ENCODE measurements at regions not wholly inside any gene's neighbourhood (a gene's known extent, or its start where the extent isn't known, plus 50 kb on each side); places are given as distances from the start of the nearest gene placed in this dataset.

DNA sequence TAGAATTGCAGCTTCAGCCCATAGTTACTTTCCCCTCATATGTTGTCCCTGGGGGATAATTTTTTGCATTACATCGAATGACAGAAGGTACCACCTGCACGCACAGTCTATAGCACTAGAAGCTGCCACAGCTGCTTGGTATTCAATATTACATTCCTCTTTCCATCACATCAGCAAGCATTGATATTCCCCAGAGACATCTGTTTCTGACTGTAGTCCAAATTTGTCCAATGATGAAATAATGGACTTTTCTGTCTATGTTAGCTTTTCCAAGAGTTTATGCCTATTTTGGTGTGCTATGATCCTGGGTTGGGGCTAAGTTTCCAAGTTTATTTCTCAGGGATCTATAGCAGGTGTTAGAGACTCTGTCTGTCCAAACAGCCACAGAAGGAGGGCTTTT lies 335.4 kb downstream of the LRIG3 start:
- H3K4me3 ChIP-seq (replicated peaks; ENCODE audit: insufficient read depth, low read length), result no peak overlapping the region
- TF ChIP-seq, protein P1, sequence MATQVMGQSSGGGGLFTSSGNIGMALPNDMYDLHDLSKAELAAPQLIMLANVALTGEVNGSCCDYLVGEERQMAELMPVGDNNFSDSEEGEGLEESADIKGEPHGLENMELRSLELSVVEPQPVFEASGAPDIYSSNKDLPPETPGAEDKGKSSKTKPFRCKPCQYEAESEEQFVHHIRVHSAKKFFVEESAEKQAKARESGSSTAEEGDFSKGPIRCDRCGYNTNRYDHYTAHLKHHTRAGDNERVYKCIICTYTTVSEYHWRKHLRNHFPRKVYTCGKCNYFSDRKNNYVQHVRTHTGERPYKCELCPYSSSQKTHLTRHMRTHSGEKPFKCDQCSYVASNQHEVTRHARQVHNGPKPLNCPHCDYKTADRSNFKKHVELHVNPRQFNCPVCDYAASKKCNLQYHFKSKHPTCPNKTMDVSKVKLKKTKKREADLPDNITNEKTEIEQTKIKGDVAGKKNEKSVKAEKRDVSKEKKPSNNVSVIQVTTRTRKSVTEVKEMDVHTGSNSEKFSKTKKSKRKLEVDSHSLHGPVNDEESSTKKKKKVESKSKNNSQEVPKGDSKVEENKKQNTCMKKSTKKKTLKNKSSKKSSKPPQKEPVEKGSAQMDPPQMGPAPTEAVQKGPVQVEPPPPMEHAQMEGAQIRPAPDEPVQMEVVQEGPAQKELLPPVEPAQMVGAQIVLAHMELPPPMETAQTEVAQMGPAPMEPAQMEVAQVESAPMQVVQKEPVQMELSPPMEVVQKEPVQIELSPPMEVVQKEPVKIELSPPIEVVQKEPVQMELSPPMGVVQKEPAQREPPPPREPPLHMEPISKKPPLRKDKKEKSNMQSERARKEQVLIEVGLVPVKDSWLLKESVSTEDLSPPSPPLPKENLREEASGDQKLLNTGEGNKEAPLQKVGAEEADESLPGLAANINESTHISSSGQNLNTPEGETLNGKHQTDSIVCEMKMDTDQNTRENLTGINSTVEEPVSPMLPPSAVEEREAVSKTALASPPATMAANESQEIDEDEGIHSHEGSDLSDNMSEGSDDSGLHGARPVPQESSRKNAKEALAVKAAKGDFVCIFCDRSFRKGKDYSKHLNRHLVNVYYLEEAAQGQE (IDR thresholded peaks at IDR 0.05; ENCODE audit: insufficient replicate concordance, low read depth), result no peak
- TF ChIP-seq GABPA (IDR thresholded peaks at IDR 0.05; ENCODE audit: low read depth) (no peak), POLR2AphosphoS5 (IDR thresholded peaks at IDR 0.05; ENCODE audit: low read depth) (no peak), SPI1 (IDR thresholded peaks at IDR 0.05; ENCODE audit: borderline replicate concordance, low read depth) (no peak)
- TF ChIP-seq, protein P2, sequence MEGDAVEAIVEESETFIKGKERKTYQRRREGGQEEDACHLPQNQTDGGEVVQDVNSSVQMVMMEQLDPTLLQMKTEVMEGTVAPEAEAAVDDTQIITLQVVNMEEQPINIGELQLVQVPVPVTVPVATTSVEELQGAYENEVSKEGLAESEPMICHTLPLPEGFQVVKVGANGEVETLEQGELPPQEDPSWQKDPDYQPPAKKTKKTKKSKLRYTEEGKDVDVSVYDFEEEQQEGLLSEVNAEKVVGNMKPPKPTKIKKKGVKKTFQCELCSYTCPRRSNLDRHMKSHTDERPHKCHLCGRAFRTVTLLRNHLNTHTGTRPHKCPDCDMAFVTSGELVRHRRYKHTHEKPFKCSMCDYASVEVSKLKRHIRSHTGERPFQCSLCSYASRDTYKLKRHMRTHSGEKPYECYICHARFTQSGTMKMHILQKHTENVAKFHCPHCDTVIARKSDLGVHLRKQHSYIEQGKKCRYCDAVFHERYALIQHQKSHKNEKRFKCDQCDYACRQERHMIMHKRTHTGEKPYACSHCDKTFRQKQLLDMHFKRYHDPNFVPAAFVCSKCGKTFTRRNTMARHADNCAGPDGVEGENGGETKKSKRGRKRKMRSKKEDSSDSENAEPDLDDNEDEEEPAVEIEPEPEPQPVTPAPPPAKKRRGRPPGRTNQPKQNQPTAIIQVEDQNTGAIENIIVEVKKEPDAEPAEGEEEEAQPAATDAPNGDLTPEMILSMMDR (IDR thresholded peaks at IDR 0.05; ENCODE audit: insufficient read depth, low read length), result no peak
- H3K27ac ChIP-seq (replicated peaks), result no peak overlapping the region
- no peaks in the 10 kb centered on the region for H3K27me3 ChIP-seq (ENCODE audit: insufficient read depth, poor library complexity, severe bottlenecking)
- no peak for DNase-seq (ENCODE audit: low read depth in 1 of 2, low spot score in 1 of 2)

DNA sequence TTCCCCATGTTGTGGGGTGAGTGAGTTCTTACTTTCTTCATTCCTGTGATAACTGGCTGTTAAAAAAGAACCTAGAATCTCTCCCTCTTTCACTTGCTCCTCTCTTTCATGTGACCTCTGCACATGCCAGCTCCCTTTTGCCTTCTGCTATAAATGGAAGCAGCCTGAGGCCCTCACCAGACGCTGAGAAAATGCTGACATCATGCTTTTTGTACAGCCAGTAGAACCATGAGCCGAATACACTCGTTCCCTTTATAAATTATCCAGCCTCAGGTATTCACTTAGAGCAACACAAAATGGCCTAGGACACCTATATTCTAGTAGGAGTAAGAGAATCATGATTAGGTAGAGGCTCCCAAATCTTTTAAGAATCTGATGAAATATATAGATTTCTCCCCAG lies 333.5 kb downstream of the LRIG3 start:
- Histone ChIP-seq H3K27me3 (ENCODE audit: insufficient read depth, poor library complexity, severe bottlenecking) (no peaks in the 10 kb centered on the region), H3K4me3 (replicated peaks; ENCODE audit: insufficient read depth, low read length) (no peak overlapping the region), H3K27ac (replicated peaks) (no peak overlapping the region)
- no peak for DNase-seq (ENCODE audit: low read depth in 1 of 2, low spot score in 1 of 2)
- TF ChIP-seq SPI1 (IDR thresholded peaks at IDR 0.05; ENCODE audit: borderline replicate concordance, low read depth), result no peak
- TF ChIP-seq, protein P2 (IDR thresholded peaks at IDR 0.05; ENCODE audit: insufficient read depth, low read length), result no peak
- TF ChIP-seq, protein P1 (IDR thresholded peaks at IDR 0.05; ENCODE audit: insufficient replicate concordance, low read depth), result no peak
- TF ChIP-seq POLR2AphosphoS5 (IDR thresholded peaks at IDR 0.05; ENCODE audit: low read depth), result no peak
- TF ChIP-seq GABPA (IDR thresholded peaks at IDR 0.05; ENCODE audit: low read depth), result no peak

DNA sequence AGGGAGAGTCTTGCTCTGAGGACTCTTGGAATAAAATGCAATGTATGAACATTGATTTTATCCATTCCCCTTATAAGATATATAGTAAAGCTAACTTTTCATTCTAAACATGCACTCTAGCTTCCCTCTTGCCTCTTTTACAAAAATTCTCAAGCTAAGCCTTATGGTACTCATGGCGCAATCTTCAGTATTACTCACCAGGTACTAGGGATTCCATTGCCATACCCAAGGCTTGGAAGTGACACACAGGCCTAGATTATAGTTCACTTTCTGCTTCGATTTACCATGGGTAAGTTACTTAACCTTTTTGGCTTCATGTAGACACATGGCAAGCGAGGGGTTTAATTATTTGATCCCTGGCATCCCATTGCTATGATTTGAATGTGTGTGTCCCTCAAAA lies 331.5 kb downstream of the LRIG3 start:
- TF ChIP-seq, protein P2 (IDR thresholded peaks at IDR 0.05; ENCODE audit: insufficient read depth, low read length), result no peak
- TF ChIP-seq, protein P1 (IDR thresholded peaks at IDR 0.05; ENCODE audit: insufficient replicate concordance, low read depth), result no peak
- TF ChIP-seq SPI1 (IDR thresholded peaks at IDR 0.05; ENCODE audit: borderline replicate concordance, low read depth) (no peak), GABPA (IDR thresholded peaks at IDR 0.05; ENCODE audit: low read depth) (no peak), POLR2AphosphoS5 (IDR thresholded peaks at IDR 0.05; ENCODE audit: low read depth) (no peak)
- Histone ChIP-seq H3K27ac (replicated peaks) (no peak overlapping the region), H3K27me3 (ENCODE audit: insufficient read depth, poor library complexity, severe bottlenecking) (no peaks in the 10 kb centered on the region), H3K4me3 (replicated peaks; ENCODE audit: insufficient read depth, low read length) (no peak overlapping the region)
- DNase-seq (ENCODE audit: low read depth in 1 of 2, low spot score in 1 of 2), result no peak

Data from HL-60 (cell line).